H9 (cell line): ENCODE measurements at regions not wholly inside any gene's neighbourhood (a gene's known extent, or its start where the extent isn't known, plus 50 kb on each side); places are given as distances from the start of the nearest gene placed in this dataset.

Experiments
- DNase-seq: peaks from one replicate; pipeline ENCODE4 v3.0.0-alpha.2; 2017
- H2AFZ ChIP-seq: one replicate; pipeline ENCODE4 v1.6.1; 2013; ENCODE audit warnings: mild to moderate bottlenecking, low read length, control low read depth, moderate library complexity
- H2AK5ac ChIP-seq: 2 replicates; pipeline ENCODE4 v1.6.1; 2013; ENCODE audit warnings: low read length, control low read depth, mixed read lengths; ENCODE audit not compliant: insufficient read length
- H2BK120ac ChIP-seq: one replicate; pipeline ENCODE4 v1.6.1; 2013; ENCODE audit warnings: low read depth, mild to moderate bottlenecking, low read length, control low read depth, inconsistent platforms; ENCODE audit not compliant: poor library complexity, severe bottlenecking
- H2BK12ac ChIP-seq: 2 replicates; pipeline ENCODE4 v1.6.1; 2013; ENCODE audit warnings: low read length, control low read depth, mixed read lengths, low read depth; ENCODE audit not compliant: insufficient read length
- H2BK15ac ChIP-seq: 2 replicates; pipeline ENCODE4 v1.6.1; 2013; ENCODE audit warnings: low read depth, low read length, control low read depth
- H2BK20ac ChIP-seq: one replicate; pipeline ENCODE4 v1.6.1; 2013; ENCODE audit warnings: low read depth, mild to moderate bottlenecking, low read length, control low read depth, inconsistent platforms; ENCODE audit not compliant: poor library complexity, severe bottlenecking
- H2BK5ac ChIP-seq: 2 replicates; pipeline ENCODE4 v1.6.1; 2013; ENCODE audit warnings: low read length, control low read depth, mixed read lengths; ENCODE audit not compliant: insufficient read length
- H3K14ac ChIP-seq: 2 replicates; pipeline ENCODE4 v1.6.1; 2013; ENCODE audit warnings: low read length, control low read depth; ENCODE audit not compliant: insufficient read depth
- H3K18ac ChIP-seq: 2 replicates; pipeline ENCODE4 v1.6.1; 2013; ENCODE audit warnings: low read depth, mild to moderate bottlenecking, mixed read lengths, low read length, control low read depth; ENCODE audit not compliant: insufficient read length
- H3K23ac ChIP-seq: 2 replicates; pipeline ENCODE4 v1.6.1; 2013; ENCODE audit warnings: low read length, control low read depth, mixed read lengths, low read depth; ENCODE audit not compliant: insufficient read length
- H3K23me2 ChIP-seq: 2 replicates; pipeline ENCODE4 v1.6.1; 2013; ENCODE audit warnings: low read depth, mild to moderate bottlenecking, mixed read lengths, low read length, control low read depth; ENCODE audit not compliant: insufficient read length, poor library complexity, severe bottlenecking
- H3K27ac ChIP-seq: 2 replicates; pipeline ENCODE4 v1.5.1; 2013; ENCODE audit warnings: low read length, control low read depth, mixed read lengths, low read depth; ENCODE audit not compliant: insufficient read length
- H3K27me3 ChIP-seq: 2 replicates; pipeline ENCODE4 v1.6.1; 2013; ENCODE audit warnings: low read length, control low read depth, inconsistent platforms; ENCODE audit not compliant: insufficient read depth
- H3K4ac ChIP-seq: 2 replicates; pipeline ENCODE4 v1.6.1; 2013; ENCODE audit warnings: low read depth, mild to moderate bottlenecking, control low read depth, inconsistent platforms, low read length, moderate library complexity
- H3K4me1 ChIP-seq: 2 replicates; pipeline ENCODE4 v1.6.1; 2013; ENCODE audit warnings: low read length, control low read depth, inconsistent platforms; ENCODE audit not compliant: insufficient read depth
- H3K4me2 ChIP-seq: 2 replicates; pipeline ENCODE4 v1.6.1; 2013; ENCODE audit warnings: low read length, control low read depth, mixed read lengths; ENCODE audit not compliant: insufficient read length, insufficient read depth
- H3K56ac ChIP-seq: 2 replicates; pipeline ENCODE4 v1.6.1; 2013; ENCODE audit warnings: low read depth, mild to moderate bottlenecking, mixed read lengths, low read length, control low read depth; ENCODE audit not compliant: insufficient read length
- H3K79me1 ChIP-seq: 2 replicates; pipeline ENCODE4 v1.6.1; 2013; ENCODE audit warnings: low read depth, mild to moderate bottlenecking, moderate library complexity, low read length, control low read depth, inconsistent platforms; ENCODE audit not compliant: insufficient read depth, poor library complexity, severe bottlenecking
- H3K79me2 ChIP-seq: 2 replicates; pipeline ENCODE4 v1.6.1; 2013; ENCODE audit warnings: low read length, control low read depth, inconsistent platforms; ENCODE audit not compliant: insufficient read depth
- H3K9ac ChIP-seq: 2 replicates; pipeline ENCODE4 v1.6.1; 2013; ENCODE audit warnings: low read length, control low read depth, mixed read lengths; ENCODE audit not compliant: insufficient read length; ENCODE audit errors: extremely low read depth
- H3K9me3 ChIP-seq: one replicate; pipeline ENCODE4 v1.6.1; 2013; ENCODE audit warnings: low read depth, low read length, inconsistent platforms; ENCODE audit not compliant: control insufficient read depth
- H3T11ph ChIP-seq: one replicate; pipeline ENCODE4 v1.6.1; 2013; ENCODE audit warnings: mild to moderate bottlenecking, low read length, control low read depth, inconsistent platforms
- H4K20me1 ChIP-seq: one replicate; pipeline ENCODE4 v1.6.1; 2013; ENCODE audit not compliant: control insufficient read depth, insufficient read length, insufficient read depth
- H4K5ac ChIP-seq: 2 replicates; pipeline ENCODE4 v1.6.1; 2013; ENCODE audit warnings: low read depth, mild to moderate bottlenecking, mixed read lengths, low read length, control low read depth; ENCODE audit not compliant: insufficient read length
- H4K8ac ChIP-seq: replicated peaks from 2 replicates; pipeline ENCODE4 v1.6.1; 2013; ENCODE audit warnings: low read length, control low read depth, mixed read lengths, low read depth; ENCODE audit not compliant: insufficient read length
- H4K91ac ChIP-seq: 2 replicates; pipeline ENCODE4 v1.6.1; 2013; ENCODE audit warnings: low read depth, mild to moderate bottlenecking, moderate library complexity, mixed read lengths, low read length, control low read depth; ENCODE audit not compliant: insufficient read length
- H3K27ac Mint-ChIP-seq, 3 experiments: 2 replicates in 2 of 3; 3 replicates in 1 of 3; pipeline ENCODE4 v1.8.0; 2020 to 2021; ENCODE audit warnings: mixed read lengths in 3 of 3, mild to moderate bottlenecking in 1 of 3, moderate library complexity in 1 of 3
- H3K27me3 Mint-ChIP-seq: 2 replicates; pipeline ENCODE4 v1.8.0; 2021; ENCODE audit warnings: low read depth, mild to moderate bottlenecking, moderate library complexity, mixed read lengths
- H3K36me3 Mint-ChIP-seq, 3 experiments: 2 replicates in 2 of 3; 3 replicates in 1 of 3; pipeline ENCODE4 v1.8.0; 2020 to 2021; ENCODE audit warnings: low read depth in 3 of 3, mixed read lengths in 3 of 3; ENCODE audit not compliant: insufficient read depth in 1 of 3
- H3K4me1 Mint-ChIP-seq, 2 experiments: 2 replicates each; pipeline ENCODE4 v1.8.0; 2020; ENCODE audit warnings: mixed read lengths in 2 of 2
- H3K4me3 Mint-ChIP-seq, 2 experiments: 2 replicates in 1 of 2; 3 replicates in 1 of 2; pipeline ENCODE4 v1.8.0; 2020 to 2021; ENCODE audit warnings: mild to moderate bottlenecking in 2 of 2, mixed read lengths in 2 of 2, moderate library complexity in 1 of 2
- H3K9me3 Mint-ChIP-seq, 2 experiments: 2 replicates in 1 of 2; 3 replicates in 1 of 2; pipeline ENCODE4 v1.8.0; 2020; ENCODE audit warnings: mild to moderate bottlenecking in 2 of 2, mixed read lengths in 2 of 2, moderate library complexity in 1 of 2
- CTCF ChIP-seq: fragments of 200-600 bp; sonication (generic); conservative IDR thresholded peaks from 3 replicates; pipeline ENCODE4 v1.8.0; 2021; ENCODE audit warnings: antibody characterized with exemption, mild to moderate bottlenecking
- WGBS: extraction: QIAGEN DNeasy Blood & Tissue Kit; methylation state at CpG from one replicate; pipeline ENCODE4 v1.1.7; 2013; ENCODE audit warnings: missing lambda C conversion rate, low lambda C conversion rate, mixed read lengths; ENCODE audit not compliant: insufficient read length; ENCODE audit errors: extremely low coverage; 5-methylcytosine and 5-hydroxymethylcytosine counted together

GRCh38 chr14:104385111-104385510 lies 194.5 kb upstream of the C14orf180 start:
- H4K5ac ChIP-seq = no peak overlapping the region
- H3T11ph ChIP-seq = no peak overlapping the region
- H3K36me3 Mint-ChIP-seq = peaks cover 0 to 8% (median 2%) of the 10 kb centered on the region in 3 experiments; a peak in 2 of 7 replicates
- no peak overlapping the region for H3K14ac ChIP-seq
- H3K79me1 ChIP-seq = no peaks in the 10 kb centered on the region
- H3K4me2 ChIP-seq = no peak overlapping the region
- H3K23me2 ChIP-seq = no peaks in the 10 kb centered on the region
- H3K27me3 Mint-ChIP-seq = peaks cover 8% of the 10 kb centered on the region
- no peak overlapping the region for H3K9ac ChIP-seq
- peaks cover 4 to 10% of the 10 kb centered on the region in 2 experiments; a peak in 4 of 5 replicates for H3K9me3 Mint-ChIP-seq
- peaks cover 10 to 26% of the 10 kb centered on the region in 2 experiments for H3K4me1 Mint-ChIP-seq
- no peaks in the 10 kb centered on the region for H3K27me3 ChIP-seq
- H4K91ac ChIP-seq = no peak overlapping the region
- no peak overlapping the region for H3K4me3 Mint-ChIP-seq
- H2BK120ac ChIP-seq = no peak overlapping the region
- H2AK5ac ChIP-seq = no peak overlapping the region
- H3K23ac ChIP-seq = no peak overlapping the region
- WGBS = no CpG with 5 or more reads among the region's 15 CpGs
- no peak overlapping the region for H2BK15ac ChIP-seq
- H3K27ac Mint-ChIP-seq = peak overlapping the region in 1 of 3 experiments; percentile 64; a peak in 1 of 7 replicates
- H3K18ac ChIP-seq = no peak overlapping the region
- H3K27ac ChIP-seq = no peak overlapping the region
- TF ChIP-seq CTCF = no peak
- DNase-seq = no peak
- no peak overlapping the region for H2BK12ac ChIP-seq
- no peaks in the 10 kb centered on the region for H3K4me1 ChIP-seq
- H2BK20ac ChIP-seq = no peak overlapping the region
- H2BK5ac ChIP-seq = no peak overlapping the region
- no peak overlapping the region for H4K8ac ChIP-seq
- H3K9me3 ChIP-seq = no peaks in the 10 kb centered on the region
- H2AFZ ChIP-seq = no peak overlapping the region
- H4K20me1 ChIP-seq = no peaks in the 10 kb centered on the region
- no peak overlapping the region for H3K56ac ChIP-seq
- no peaks in the 10 kb centered on the region for H3K79me2 ChIP-seq
- H3K4ac ChIP-seq = no peak overlapping the region
